Heart right ventricle (tissue), 16 donors: ENCODE measurements at regions not wholly inside any gene's neighbourhood (a gene's known extent, or its start where the extent isn't known, plus 50 kb on each side); places are given as distances from the start of the nearest gene placed in this dataset.

Experiments used
- ATAC-seq, 8 donors: fragments of 200-7000 bp; cut with Tn5 transposase; one replicate each; pipeline ENCODE4 v1.9.1; 2020; ENCODE audit warnings: mild to moderate bottlenecking in 8 of 8, moderate library complexity in 8 of 8, moderate number of reproducible peaks in 1 of 8
- DNase-seq, 2 donors: peaks; one replicate each; pipeline ENCODE4 v3.0.0-alpha.2; 2020
- H3K27ac ChIP-seq, 10 donors: fragments of 200-600 bp; sonication (generic) in 2 of 10; one replicate each; pipeline versions ENCODE4 v1.5.0 to v1.8.0; 2020 to 2022; ENCODE audit warnings: mild to moderate bottlenecking in 3 of 10
- H3K27me3 ChIP-seq, 7 donors: fragments of 200-600 bp; one replicate each; pipeline ENCODE4 v1.8.0; 2021 to 2022; ENCODE audit warnings: mild to moderate bottlenecking in 2 of 7
- H3K36me3 ChIP-seq, 9 donors: fragments of 200-600 bp; sonication (generic) in 1 of 9; one replicate each; pipeline versions ENCODE4 v1.5.0 to v1.8.0; 2020 to 2022; ENCODE audit warnings: mild to moderate bottlenecking in 2 of 9
- H3K4me1 ChIP-seq, 9 donors: fragments of 200-600 bp; sonication (generic) in 1 of 9; one replicate each; pipeline versions ENCODE4 v1.5.0 to v1.8.0; 2020 to 2022; ENCODE audit warnings: mild to moderate bottlenecking in 4 of 9
- H3K4me3 ChIP-seq, 10 donors: fragments of 200-600 bp; sonication (generic) in 2 of 10; one replicate each; pipeline versions ENCODE4 v1.5.0 to v1.8.0; 2020 to 2022; ENCODE audit warnings: mild to moderate bottlenecking in 7 of 10, moderate library complexity in 2 of 10
- H3K9me3 ChIP-seq, 11 donors: fragments of 200-600 bp in 10 of 11; sonication (generic) in 2 of 11; one replicate each; pipeline versions ENCODE4 v1.5.0 to v1.8.0; 2013 to 2022; ENCODE audit warnings: mild to moderate bottlenecking in 2 of 11, control low read depth in 1 of 11, moderate library complexity in 1 of 11
- WGBS, 2 donors: extraction: QIAGEN DNeasy Blood & Tissue Kit; methylation state at CpG; one replicate each; pipeline ENCODE4 v1.1.7; 2013; ENCODE audit warnings: inconsistent platforms in 1 of 2; 5-methylcytosine and 5-hydroxymethylcytosine counted together
- intact Hi-C, 10 donors: fragments of 100-400 bp; cut with DNase I; formaldehyde crosslinking; loops; one replicate each; pipeline versions ENCODE4 v1.11.1 to v1.14.2; 2022
- TF ChIP-seq, protein P1 (sequence below), 9 donors: fragments of 200-600 bp; sonication (generic) in 2 of 9; IDR thresholded peaks; one replicate each; pipeline versions ENCODE4 v1.5.0 to v1.8.0; 2021 to 2022; ENCODE audit warnings: antibody characterized with exemption in 9 of 9, mild to moderate bottlenecking in 5 of 9, moderate library complexity in 1 of 9
- donor health status: Arrhythmogenic right ventricular cardiomyopathy.
- donor health status: ischemic (EF 13 %, LVEDD 7.1; RV severe dilation, severe dysfunction).
- donor health status: healthy with polysubstance abuse.
- donor health status: DM: no; HTN: yes; CAD: no.
- donor health status: DM: no; HTN: no; CAD: no.
- donor health status: ischemic (EF 25% LVEDD 6.9; RV normal size, moderate dysfunction).
- donor health status: ischemic (EF 25% LVEDD 5.7; RV mildly dilated, moderate dysfunction).
- donor health status: healthy.
- donor health status: DM: yes; HTN: yes; CAD: no.
- donor health status: Ischemic cardiomyopathy.
- donor health status: ischemic (EF 35%, LVEDD 5.7; RV mildly dilated, moderate dysfunction).
- donor health status: nonischemic (EF 11% LVEDD 7.7; RV severe dilation, severe dysfunction).
- donor health status: DM: yes; HTN: yes; CAD: no.
- donor health status: PGD.
- donor health status: ischemic (EF 29% LVEDD 5.4; RV normal size, mild dysfunction).
- donor health status: nonischemic (EF 23%, LVEDD 6.1; RV moderate dilation, normal function).

DNA sequence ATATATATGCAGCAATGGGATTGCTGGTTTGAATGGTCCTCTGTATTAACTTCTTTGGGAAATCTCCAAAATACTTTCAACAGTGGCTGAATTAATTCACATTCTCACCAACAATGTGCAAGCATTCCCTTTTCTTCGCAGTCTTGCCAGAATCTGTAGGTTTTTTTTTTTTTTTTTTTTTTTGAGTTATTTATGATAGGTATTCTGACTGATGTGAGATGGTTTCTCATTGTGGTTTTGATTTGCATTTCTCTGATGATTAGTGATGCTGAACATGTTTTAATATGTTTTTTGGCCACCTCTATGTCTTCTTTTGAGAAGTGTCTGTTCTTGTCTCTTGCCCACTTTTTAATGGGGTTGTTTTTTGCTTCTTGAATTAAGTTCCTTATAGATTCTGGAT, 2041.5 kb upstream of the PCDH20 start:
- TF ChIP-seq, protein P1, sequence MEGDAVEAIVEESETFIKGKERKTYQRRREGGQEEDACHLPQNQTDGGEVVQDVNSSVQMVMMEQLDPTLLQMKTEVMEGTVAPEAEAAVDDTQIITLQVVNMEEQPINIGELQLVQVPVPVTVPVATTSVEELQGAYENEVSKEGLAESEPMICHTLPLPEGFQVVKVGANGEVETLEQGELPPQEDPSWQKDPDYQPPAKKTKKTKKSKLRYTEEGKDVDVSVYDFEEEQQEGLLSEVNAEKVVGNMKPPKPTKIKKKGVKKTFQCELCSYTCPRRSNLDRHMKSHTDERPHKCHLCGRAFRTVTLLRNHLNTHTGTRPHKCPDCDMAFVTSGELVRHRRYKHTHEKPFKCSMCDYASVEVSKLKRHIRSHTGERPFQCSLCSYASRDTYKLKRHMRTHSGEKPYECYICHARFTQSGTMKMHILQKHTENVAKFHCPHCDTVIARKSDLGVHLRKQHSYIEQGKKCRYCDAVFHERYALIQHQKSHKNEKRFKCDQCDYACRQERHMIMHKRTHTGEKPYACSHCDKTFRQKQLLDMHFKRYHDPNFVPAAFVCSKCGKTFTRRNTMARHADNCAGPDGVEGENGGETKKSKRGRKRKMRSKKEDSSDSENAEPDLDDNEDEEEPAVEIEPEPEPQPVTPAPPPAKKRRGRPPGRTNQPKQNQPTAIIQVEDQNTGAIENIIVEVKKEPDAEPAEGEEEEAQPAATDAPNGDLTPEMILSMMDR (IDR thresholded peaks at IDR 0.05), result no peak
- ATAC-seq (no peak), DNase-seq (no peak)
- no peaks in the 10 kb centered on the region for H3K9me3 ChIP-seq
- H3K4me3 ChIP-seq, result no peak overlapping the region
- intact Hi-C loops, result no loop called here
- no peaks in the 10 kb centered on the region for H3K36me3 ChIP-seq
- no peaks in the 10 kb centered on the region for H3K4me1 ChIP-seq
- 45 to 82% methylated on average over 1 of the region's 1 CpG for WGBS, 2 donors
- no peak overlapping the region for H3K27ac ChIP-seq
- no peaks in the 10 kb centered on the region for H3K27me3 ChIP-seq

DNA sequence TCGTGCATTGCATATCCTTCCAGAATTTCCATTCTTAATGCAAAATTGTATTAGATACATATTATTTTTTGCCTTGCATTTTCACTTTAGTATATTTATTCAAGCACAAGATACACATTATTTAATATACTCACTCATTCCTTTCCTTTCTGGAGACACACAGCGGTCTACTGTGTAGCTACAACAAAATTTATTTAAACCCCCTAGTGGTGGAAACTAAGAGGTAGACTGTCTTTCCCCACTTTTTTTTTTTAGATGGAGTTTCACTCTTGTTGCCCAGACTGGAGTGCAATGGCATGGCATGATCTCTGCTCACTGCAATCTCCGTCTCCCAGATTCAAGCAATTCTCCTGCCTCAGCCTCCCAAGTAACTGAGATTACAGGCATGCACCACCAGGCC, 2040.3 kb upstream of the PCDH20 start:
- DNase-seq (no peak), ATAC-seq (no peak)
- Histone ChIP-seq H3K9me3 (no peaks in the 10 kb centered on the region), H3K27me3 (no peaks in the 10 kb centered on the region), H3K27ac (no peak overlapping the region), H3K36me3 (no peaks in the 10 kb centered on the region), H3K4me3 (no peak overlapping the region), H3K4me1 (no peaks in the 10 kb centered on the region)
- 86 to 90% methylated on average over 3 of the region's 3 CpGs for WGBS, 2 donors
- TF ChIP-seq, protein P1 (IDR thresholded peaks at IDR 0.05), result no peak
- intact Hi-C loops, result no loop called here

GRCh38 chr13:63449550-63449949, 2033.9 kb upstream of the PCDH20 start:
- no peak for ATAC-seq
- intact Hi-C loops, result no loop called here
- WGBS, 2 donors, result 26 to 43% methylated on average over 1 of the region's 1 CpG

GRCh38 chr13:63448692-63449091, 2033.0 kb upstream of the PCDH20 start:
- DNase-seq (no peak), ATAC-seq (no peak)
- no peak overlapping the region for H3K27ac ChIP-seq
- H3K9me3 ChIP-seq, result peaks cover 0 to 3% (median 0%) of the 10 kb centered on the region in 11 donors
- WGBS, 2 donors, result 77 to 87% methylated on average over 3 of the region's 3 CpGs
- H3K4me1 ChIP-seq, result no peaks in the 10 kb centered on the region
- intact Hi-C loops, result no loop called here
- H3K4me3 ChIP-seq, result no peak overlapping the region
- no peaks in the 10 kb centered on the region for H3K36me3 ChIP-seq
- no peaks in the 10 kb centered on the region for H3K27me3 ChIP-seq
- TF ChIP-seq, protein P1 (IDR thresholded peaks at IDR 0.05), result no peak

More at GRCh38 chr13:63449550-63449949, 2033.9 kb upstream of the PCDH20 start:
- TF ChIP-seq, protein P1 (IDR thresholded peaks at IDR 0.05), result no peak
- Histone ChIP-seq H3K27ac (no peak overlapping the region), H3K9me3 (peaks cover 0 to 3% (median 0%) of the 10 kb centered on the region in 11 donors), H3K27me3 (no peaks in the 10 kb centered on the region), H3K4me3 (no peak overlapping the region), H3K4me1 (no peaks in the 10 kb centered on the region), H3K36me3 (no peaks in the 10 kb centered on the region)
- DNase-seq, result no peak
